AG09319 (cell line): ENCODE measurements at regions not wholly inside any gene's neighbourhood (a gene's known extent, or its start where the extent isn't known, plus 50 kb on each side); places are given as distances from the start of the nearest gene placed in this dataset.

Source experiments
- DNase-seq: peaks from one replicate; pipeline ENCODE4 v3.0.0-alpha.2; 2010; ENCODE audit warnings: low read depth; ENCODE audit errors: extremely low read depth
- CTCF ChIP-seq: IDR thresholded peaks from 2 replicates; pipeline ENCODE4 v1.5.1; 2011; ENCODE audit warnings: low read depth, mild to moderate bottlenecking, inconsistent platforms, low read length, moderate library complexity

- DNase-seq, result no peak
- TF ChIP-seq CTCF, result no peak
Measured at GRCh38 chr14:82113007-82113406, 579.4 kb upstream of the SEL1L start.

- DNase-seq, result no peak
- TF ChIP-seq CTCF, result no peak
Measured at GRCh38 chr14:82113710-82114109, 580.1 kb upstream of the SEL1L start.

- no peak for TF ChIP-seq CTCF
- DNase-seq, result no peak
Measured at GRCh38 chr14:82116721-82117120, 583.1 kb upstream of the SEL1L start.

GRCh38 chr14:82122655-82123054 lies 589.0 kb upstream of the SEL1L start:
- DNase-seq, result no peak
- TF ChIP-seq CTCF, result no peak

GRCh38 chr14:82124511-82124910 lies 590.9 kb upstream of the SEL1L start:
- no peak for DNase-seq
- no peak for TF ChIP-seq CTCF

- DNase-seq, result no peak
- TF ChIP-seq CTCF, result no peak
Measured at GRCh38 chr14:82126006-82126405, 592.4 kb upstream of the SEL1L start.

GRCh38 chr14:82134411-82134810 lies 600.8 kb upstream of the SEL1L start:
- DNase-seq, result no peak
- TF ChIP-seq CTCF, result no peak
